Hematopoietic multipotent progenitor cell treated with erythropoietin and hydrocortisone succinate and interleukin-3 and kit ligand, for 4 days (in vitro differentiated cells): ENCODE measurements at regions not wholly inside any gene's neighbourhood (a gene's known extent, or its start where the extent isn't known, plus 50 kb on each side); places are given as distances from the start of the nearest gene placed in this dataset.
"Not testable (repeated sequence)": the region's sequence is repeated elsewhere in the genome, so short reads cannot be mapped to it uniquely, and the experiment has no call there.

Experiments
- DNase-seq: peaks from one replicate; pipeline ENCODE4 v3.0.0-alpha.2; 2015

DNA sequence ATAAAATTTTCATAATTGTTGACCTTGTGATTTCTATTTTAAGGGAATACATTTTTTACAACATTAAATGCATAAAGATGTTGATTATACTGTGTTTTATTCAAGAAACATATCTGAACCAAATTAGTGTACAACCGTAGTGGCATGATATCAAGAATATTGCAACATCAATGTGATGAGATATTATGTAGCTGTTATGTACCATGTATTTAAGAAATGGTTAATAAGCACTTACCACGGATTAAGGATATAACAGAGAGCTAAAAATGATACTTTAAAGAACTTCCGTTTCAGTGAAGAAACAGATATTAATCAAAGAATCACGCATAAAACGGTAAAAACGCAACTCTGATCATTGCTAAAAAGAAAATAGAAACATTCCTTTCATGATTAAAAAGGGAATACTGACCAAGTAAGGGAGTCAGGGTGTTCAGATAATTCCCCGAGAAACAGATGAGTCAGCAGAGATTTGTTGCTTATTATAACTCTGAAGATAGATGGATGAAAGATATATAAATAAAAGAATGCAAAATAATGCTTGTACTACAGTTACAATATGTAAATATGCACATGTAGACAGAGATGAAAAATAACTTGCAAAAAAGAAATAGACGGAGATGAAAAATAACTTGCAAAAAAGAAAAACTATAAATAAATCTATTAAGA, 281.9 kb upstream of the MAF start:
- DNase-seq = no peak

DNA sequence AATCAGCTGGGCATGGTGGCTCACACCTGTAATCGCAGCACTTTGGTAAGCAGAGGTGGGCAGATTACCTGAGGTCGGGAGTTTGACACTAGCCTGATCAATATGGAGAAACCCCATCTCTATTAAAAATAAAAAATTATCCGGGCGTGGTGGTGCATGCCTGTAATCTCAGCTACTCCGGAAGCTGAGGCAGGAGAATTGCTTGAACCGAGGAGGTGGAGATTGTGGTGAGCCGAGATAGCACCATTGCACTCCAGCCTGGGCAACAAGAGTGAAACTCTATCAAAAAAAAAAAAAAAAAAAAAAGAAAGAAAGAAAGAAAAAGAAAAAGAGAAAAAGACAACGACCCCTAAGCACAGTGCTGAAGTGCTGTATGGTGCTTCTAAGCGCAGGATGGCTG, 280.6 kb upstream of the MAF start:
- DNase-seq = not testable (repeated sequence)

DNA sequence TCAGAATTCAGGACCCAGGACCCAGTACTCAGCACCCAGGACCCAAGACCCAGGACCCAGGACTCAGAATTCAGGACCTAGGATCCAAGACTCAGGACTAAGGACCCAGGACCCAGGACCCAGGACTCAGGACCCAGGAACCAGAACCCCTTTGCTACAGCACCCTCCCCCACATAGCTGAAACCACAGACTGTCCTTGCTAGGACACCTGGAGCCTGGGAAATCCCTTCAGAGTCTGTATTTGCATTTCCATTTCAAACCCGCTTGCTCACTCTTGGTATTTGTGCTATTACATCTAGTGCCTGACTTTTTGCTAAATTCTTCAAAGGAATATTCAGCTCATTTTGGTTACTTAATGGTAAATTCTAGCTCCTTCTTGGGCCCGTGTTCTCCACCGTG, 275.8 kb upstream of the MAF start:
- DNase-seq = no peak

DNA sequence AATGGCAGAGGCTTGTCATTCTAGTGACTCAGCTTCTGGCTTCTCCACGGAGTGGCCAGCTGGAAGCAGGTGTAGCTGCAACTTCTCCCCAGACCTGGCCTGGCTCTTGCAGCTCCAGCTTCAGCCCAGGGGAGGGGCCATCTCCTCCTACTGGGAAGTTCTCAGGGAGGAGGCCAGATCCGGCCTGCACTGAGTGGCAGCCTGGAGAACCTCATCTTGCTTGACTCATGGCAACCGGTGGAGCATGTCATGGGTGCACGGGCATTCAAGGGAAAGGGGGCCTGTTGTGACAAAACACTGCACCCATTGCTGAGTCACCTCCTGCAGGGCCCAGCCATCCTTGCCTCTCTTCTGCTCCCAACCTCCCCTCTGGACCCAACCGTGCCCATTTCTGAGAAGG, 273.9 kb upstream of the MAF start:
- no peak for DNase-seq

DNA sequence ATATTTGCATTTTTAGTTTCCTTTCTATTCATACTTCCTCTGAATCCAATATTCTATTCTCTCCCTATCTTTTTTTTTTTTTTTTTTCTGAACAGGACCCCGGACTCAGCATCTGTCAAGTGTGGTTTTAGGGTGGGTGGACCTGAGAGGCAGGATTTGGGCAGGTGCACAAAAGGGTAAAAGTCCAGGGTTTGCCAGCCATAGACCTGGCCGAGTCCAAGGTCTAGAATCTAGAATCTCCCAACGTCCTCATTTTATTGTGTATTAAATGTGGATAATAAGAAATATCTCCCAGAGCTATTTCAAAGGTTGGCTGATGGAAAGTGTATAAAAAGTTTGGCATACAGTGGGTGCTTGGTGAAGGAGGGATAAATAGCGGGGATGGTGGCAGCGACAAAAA, 273.3 kb upstream of the MAF start:
- no peak for DNase-seq

DNA sequence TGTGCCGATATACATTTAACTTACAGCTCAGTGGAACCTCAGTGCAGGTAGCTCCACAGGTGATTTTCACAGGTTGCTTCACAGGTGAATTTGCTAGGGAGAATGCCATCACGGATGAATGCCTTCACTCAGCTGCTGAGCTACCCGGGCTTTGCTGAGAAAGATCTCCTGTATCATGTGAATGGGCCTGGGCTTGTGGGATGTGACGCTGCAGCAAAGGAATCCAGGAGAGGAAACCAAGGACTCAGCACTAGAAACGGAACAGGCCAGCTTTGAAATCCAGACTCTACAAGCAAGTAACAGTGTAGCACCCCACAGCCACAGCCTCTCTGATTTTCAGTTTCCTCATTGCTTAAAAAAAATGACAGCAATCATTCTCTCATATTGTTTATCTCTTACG, 271.4 kb upstream of the MAF start:
- DNase-seq = no peak

DNA sequence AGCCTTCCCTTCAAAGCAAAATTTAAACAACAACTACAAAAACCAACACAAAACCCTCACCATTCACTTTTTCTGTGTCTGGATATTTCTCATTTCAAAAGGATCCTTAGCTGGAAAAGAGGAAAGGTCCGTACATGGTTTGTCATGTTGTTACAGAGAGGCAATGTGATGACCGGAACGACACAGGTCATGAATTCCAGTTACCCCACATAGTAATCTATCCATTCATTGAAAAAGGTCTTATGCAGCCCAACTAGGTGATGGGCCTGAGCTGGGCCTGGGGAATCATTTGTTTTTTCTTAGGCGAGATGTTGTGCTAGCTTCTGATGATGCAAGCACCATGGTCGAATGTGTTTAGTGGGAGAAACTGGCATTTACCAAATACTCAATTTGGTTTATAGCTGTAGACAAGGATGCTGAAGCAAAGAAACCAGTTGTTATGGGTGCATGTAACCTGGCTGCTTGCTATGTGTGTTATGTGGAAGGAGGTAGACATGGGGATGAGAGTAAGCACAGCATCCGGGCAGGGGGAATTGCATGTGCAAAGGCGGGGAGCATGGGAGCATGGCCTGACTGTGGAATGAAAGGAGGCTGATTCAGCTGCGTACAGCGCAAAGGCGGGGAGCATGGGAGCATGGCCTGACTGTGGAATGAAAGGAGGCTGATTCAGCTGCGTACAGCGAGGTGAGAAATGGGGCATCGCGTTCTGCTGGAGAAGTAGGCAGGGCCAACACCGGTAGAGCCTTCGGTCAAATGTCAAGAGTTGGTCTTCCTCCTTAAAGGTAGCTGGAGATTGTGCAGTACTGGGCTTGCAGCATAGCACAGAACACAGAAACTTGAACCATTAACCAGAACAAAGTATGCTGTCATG, 269.7 kb upstream of the MAF start:
- no peak for DNase-seq

DNA sequence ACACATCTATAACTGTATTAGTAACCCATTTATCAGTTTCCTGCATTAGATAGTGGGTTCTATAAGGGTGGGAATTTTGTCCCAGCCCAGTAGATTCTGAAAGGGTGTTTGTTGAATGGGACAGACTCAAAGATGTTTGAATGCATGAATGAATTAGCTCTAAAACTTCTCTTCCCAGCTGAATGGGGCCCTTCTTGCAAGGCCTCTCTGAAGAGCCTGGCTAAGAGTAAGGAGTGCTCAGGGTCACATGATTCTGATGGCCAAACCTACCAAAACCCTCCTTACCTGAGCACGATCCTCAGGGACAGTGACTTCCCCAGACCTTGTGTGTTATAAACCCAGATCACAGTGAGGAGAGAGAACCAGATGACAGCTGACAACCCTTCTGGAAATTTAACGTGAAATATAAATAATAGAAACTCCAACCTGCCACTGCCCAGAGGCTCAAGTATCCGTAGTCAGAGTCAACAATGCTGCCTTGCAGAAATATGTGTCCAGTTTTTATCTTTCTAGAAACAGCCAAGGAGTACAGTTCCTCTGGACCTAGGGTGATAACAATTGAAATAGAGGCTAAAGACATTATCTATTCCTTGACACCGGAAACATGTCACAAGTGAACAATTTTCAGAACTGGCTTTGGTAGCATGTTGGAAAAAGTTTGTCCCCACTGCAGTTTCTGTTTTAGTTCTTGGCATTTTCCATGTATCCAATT, 268.9 kb upstream of the MAF start:
- DNase-seq = peak; percentile 83

DNA sequence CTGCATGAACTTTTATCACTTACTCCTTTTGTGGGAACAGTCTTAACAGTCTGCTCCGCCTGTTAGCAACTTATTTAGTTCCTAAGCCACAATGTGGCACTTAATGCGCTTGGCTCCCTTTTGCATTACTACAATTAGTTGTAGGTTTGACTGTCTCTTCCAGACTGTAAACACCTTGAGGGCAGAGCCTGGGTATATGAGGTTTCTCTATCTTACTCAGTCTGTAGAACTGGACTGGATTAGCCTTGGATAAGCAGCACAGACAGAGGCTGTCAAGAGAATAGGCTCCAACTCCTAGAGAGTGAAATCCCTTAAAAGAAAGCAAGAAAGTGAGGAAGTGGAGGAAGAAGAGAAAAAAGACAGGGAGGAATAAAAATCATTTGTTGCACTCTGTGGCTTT, 268.3 kb upstream of the MAF start:
- no peak for DNase-seq

DNA sequence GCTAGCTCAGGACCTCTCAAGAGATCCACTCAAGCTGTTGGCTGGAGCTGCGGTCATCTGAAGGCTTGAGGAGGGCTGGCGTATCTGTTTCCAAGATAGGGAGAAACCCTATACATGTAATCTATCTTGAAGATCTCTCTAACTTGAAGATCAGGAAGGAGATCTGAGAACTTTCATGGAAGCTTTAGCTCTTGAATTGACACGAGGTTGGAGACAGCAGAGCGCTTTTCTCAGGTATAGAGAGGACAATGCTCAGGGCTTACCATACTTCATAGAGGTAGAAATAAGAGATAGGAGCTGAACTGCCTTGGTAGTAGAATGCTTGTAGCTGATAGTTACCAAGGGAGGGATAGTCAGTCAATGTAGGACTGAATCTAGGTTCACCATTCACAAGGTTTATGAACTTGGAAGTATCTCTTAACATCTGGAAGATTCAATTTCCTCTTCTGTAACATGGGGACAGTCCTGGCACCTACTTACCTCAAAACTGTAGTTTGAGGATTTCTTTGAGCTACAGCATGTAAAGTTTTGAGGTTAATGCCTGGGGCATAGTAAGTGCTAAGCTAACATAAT, 267.0 kb upstream of the MAF start:
- no peak for DNase-seq

DNA sequence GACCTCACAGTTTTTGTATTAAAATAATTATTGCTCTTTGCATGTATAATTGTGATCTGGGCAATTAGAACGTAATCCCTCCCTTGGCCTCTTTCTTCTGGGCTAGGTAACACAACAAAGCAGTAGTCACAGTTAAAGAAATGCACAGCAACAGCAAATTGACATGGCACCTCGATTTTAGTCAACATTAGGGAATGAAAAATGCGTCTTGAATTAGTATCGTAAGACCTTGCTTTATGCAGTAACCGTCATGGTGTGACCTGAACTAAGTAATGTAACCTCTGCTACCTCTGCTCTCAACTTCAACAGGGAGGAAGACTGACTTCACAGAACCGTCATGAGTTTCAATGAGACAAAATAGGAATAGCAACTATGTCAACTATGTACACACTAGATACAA, 265.4 kb upstream of the MAF start:
- DNase-seq = no peak

DNA sequence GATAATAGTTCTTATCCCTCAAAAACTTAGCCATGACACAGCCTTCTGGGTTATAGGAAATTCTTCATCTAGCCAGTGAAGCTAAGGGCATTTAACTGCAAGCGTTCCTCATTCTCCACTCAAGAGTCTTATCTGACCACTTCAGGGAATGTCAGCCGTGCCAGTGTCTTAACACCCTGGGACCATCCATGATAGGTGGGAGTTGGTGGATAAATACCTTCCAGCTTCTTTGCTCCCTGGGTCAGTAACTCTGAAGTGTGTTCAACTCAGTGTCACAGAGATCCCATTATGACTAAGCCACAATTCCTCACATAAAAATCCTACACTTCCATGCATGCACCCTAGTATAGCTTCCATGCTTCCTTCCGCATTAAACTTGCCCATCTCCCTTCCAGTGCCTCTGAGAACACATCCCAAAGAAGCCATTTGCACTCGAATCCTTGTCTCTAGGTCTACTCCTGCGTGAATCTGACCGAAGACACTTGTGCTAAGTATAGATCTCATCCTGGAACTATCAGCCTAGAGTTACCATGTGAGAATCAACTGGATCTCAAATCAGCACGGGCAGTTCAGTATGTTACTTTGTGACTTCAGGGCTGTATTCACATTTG, 264.3 kb upstream of the MAF start:
- no peak for DNase-seq

DNA sequence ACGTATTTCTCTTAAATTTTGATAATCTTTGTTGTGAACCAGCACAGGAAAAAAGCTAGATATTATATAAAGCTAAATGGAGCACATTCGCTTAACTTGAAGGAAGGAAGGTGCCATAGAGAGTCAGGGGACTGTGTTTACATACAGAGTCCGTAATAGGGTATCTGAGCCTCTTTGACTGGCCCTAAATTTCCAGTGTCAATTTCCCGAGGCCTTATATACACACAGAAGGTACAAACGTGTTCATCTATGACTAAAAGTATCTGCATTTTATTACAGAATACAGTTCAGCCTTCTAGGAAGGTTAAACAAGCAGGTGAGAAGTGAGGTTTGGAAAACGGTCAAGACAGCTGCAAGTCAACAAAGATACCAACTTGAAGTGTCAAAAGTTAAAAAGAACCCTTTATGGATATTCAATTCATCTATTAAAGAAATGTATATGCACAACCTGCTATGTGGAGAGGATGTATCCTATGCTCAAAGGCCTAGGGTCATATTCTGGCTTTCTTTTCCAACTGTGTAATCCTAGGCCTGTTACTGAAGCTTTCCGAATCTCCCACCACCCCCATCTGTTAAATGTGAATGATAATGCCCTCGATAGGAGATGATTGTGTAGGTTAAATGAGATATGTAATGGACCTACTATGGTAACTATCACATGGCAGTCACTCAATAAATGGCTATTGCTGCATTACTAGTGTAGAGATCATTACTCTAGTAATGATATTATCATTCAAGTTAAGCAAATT, 263.7 kb upstream of the MAF start:
- no peak for DNase-seq

DNA sequence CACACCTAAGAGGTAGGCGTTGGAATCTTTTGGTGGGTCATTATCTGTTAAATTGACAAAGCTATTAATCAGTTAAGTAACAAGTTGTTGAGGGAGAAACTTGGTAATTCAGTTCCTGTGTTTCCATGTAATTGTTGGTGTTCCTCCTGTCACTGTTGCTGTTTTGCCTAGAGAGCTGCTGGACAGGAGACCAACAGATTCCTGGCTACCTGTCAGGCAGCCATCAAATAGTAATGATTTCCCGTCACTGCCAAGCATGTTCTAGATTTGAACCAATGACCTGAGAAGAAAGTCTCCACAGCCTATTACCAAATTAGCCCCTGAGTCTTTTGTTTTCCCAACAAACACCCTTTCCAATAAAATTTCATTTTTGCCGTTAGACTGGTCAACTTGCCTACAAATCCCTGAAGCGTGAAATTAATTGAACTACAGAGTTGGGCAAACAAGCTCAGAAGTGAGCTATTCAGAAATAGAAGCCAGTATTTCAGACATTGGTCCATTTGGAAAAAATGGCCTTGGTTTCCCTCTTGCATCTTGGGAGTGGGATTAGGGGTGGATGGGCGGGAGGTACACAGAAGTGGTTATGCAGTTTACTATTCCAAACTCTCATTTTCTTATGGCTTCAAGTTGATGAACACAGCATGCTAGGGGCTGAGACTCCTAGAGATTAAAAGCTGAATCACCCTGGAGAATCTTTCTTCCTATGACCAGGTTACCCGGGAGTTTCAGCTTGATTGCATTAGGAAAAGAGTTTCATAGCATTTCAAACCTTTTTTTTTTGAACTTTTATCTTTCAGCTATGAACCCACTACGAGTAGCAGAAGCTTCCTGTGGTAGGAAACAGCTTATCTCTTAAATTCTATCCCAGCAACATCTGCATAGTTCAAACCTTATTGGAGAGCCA, 262.8 kb upstream of the MAF start:
- peak; percentile 85 for DNase-seq

DNA sequence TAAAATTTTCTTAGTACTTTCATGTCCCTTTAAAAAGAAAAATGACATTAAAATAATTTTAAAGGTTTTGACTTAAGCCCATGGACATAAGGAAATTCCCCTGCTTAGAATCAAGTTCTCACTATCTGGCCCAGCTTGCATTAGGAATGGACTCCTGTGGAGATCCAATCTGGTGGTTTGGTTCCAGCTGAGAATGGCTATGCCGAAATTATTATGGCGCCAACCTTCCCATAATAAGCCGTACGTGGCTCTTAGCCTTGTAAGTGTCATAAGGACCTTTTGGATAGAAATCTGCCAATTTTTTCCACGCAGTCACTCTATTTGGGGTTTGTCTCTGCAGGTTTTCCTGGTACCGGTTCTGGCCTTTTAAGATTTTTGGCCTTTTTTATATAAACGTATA, 262.1 kb upstream of the MAF start:
- DNase-seq = no peak

DNA sequence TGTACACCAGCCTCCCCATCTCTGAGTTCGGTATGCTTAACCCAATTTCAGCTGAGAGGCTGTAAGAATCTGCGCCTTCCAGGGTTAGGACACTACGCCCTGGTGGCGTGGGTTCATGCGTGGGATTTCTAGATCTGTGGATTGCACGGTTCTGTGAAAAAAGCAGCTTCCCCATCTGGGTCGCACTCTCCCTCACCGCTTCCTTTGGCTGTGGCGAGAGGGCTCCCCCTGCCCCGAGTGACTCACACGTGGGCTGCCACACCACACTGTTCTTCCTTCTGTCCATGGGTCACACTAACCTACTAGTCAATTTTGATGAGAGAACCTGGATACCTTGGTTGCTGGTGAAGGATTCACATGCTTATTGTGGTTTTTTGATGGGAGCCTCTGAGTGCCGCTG, 256.0 kb upstream of the MAF start:
- DNase-seq = peak; percentile 25

DNA sequence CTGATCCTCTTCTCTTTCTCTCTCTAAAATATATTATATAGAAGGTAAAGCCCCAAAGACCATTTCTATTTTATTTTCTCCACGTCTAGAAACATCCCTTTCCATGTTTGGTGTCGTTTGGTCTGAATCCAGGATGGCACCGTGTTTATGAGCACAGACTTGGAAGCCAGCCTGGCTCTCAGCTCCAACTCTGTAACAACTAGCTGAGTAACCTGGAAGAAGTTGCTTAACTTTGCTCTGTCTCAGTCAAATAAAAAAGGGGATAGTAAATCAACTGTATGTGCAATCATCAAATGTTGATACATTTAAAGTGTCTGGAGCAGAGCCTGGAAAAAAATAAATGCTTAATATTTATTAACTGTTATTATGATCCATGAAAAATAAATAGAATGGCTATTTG, 249.8 kb upstream of the MAF start:
- no peak for DNase-seq

DNA sequence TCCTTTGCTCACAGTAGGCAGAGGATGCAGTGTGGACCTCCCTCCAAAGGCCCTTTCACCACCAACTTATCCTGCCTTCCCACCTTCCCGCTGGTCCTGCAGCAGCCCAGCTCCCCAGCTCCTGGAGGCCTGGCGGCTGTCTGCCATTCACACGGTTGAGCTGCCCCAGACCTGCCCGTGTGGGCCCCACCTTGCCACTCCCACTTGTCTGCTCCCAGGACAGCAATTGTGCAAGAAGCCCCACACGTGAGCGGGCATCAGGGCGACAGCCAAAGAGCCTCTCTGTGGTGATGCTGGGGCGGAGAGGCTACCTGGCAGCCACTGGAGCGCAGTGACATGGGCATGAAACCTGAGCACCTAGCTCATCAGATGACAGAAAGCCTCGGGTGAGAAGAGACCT, 248.6 kb upstream of the MAF start:
- no peak for DNase-seq

DNA sequence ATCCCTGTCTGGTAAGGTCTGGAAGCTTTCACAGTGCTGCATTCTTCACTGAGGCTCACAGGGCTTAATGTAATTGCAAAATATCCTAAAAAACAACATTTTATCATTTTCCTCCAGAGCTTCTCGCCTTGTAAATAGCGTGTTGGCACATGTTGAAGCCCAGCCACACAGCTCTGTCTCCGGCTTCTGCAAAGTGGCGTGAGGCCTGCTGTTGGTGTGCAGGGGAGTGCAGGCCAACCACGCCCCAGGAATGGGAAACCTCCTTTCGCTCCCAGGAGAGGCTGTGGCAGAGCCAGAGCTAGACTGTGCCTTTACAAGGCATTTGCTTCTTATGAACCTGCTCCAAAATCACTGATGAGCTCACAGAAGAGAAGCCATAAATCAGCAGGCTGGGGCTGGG, 248.2 kb upstream of the MAF start:
- no peak for DNase-seq

DNA sequence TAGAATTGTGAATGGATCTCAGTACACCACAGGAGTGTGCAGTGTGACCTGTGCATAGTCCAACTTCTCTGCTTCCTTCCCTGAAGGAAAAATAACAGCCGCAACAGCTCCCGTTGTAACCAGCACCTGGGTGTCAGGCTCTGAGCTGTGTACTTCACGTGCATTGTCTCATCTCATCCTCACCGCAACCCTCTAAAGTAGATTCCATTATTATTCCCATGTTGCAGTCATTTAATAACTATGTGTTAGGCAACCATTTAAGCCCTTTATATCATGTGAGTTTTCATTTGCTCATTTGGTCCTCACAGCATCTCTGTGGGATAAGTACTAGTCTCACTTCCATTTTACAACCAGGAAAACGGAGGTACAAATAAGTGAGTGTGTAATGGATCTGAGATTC, 247.0 kb upstream of the MAF start:
- no peak for DNase-seq

DNA sequence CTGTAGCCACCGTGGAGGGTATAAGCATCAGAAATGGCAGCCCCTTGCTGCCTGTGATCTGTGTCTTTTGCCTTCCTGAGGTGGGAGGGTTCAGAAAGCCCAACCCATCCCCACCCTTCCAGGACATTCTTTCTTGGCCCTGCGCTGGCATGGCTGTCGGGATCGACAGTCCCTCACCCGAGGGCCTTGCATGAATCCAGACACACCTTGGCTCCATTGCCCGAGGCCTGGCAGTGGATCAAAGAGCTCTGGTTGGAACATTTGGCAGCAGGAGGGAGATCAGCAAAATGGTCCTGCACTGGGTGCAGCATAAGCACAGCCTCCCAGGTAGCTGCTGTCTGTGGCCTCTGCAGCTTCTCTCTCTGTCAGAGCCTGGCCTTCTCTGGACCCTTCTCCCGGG, 246.6 kb upstream of the MAF start:
- no peak for DNase-seq
